Left cardiac atrium (tissue), 4 donors: ENCODE measurements at regions not wholly inside any gene's neighbourhood (a gene's known extent, or its start where the extent isn't known, plus 50 kb on each side); places are given as distances from the start of the nearest gene placed in this dataset.

Experiments
- ATAC-seq, 2 donors: fragments of 200-7000 bp; cut with Tn5 transposase; one replicate each; pipeline ENCODE4 v1.9.1; 2020; ENCODE audit warnings: mild to moderate bottlenecking in 2 of 2, moderate library complexity in 2 of 2
- DNase-seq: peaks from one replicate; pipeline ENCODE4 v3.0.0-alpha.2; 2020
- intact Hi-C, 2 donors: fragments of 100-400 bp; cut with DNase I; formaldehyde crosslinking; loops; one replicate each; pipeline versions ENCODE4 v1.14.1 to v1.15.1; 2022 to 2023
- donor health status: DM: no; HTN: yes; CAD: no.
- donor health status: DM: no; HTN: yes; CAD: no; lungs with severe emphysema.
- donor health status: DM: yes; HTN: yes; CAD: no.
- donor health status: Dilated cardiomyopathy.

DNA sequence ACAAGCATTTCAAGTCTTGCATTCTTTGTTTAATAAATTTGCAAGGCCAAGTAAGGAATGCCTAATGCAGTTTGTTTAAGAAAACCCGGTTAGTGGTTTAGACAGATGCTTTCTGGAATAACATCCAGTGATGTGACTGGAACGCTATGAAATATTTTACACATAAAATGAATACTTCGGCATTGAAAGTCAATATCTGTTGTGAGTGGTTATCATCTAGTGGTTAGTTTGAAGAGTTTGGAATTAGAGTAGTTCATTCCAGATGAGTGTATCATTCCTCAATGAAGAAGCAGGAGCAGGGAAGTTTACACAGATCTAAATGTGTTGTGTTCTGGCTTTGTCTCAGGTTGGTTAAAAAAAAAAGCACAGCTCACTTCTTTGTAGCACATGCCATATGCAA is 608.0 kb upstream of the PIK3C3 start:
- intact Hi-C loops, result no loop called here
- ATAC-seq, result no peak
- DNase-seq, result no peak

DNA sequence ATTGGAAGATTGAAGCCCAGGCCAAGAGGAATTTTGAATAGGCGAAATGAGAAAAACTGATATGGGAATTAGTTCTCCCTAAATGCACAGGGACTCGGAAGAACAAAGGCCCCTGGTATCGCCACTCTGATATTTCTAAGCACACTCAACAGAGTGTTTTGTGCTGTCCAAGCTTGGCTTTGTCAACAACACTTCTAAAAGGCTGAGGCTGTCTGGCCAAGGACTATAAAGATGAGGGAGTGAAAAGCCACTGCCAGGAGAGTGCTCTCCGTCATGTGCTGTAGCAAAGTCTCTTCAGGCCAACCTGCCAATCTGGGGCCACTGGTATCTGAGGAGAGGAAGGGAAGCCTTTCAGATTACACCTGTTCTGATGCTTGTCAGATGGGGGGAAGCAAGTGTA is 611.2 kb upstream of the PIK3C3 start:
- ATAC-seq, result peak in 1 of 2 donors; percentile 39
- no peak for DNase-seq
- intact Hi-C loops, result no loop called here

DNA sequence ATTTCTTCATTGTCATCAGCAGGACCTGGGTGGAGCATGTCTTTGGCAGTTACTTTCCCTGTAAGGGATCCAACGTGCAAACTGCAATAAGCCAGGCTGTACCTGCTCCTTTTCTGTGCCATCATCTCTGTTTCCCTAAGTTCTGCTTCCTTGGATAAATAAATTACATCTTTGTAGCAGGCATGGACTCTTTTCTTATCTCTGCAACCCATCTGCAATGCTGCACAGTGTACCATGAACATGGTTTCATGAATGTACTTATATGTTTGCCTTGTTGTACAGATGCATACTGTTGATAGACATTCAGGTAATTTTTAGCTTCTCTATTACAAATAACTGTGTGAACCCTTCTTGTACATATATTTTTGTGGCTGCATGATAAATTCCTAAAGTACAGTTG is 616.7 kb upstream of the PIK3C3 start:
- ATAC-seq (no peak), DNase-seq (no peak)
- intact Hi-C loops, result no loop called here

DNA sequence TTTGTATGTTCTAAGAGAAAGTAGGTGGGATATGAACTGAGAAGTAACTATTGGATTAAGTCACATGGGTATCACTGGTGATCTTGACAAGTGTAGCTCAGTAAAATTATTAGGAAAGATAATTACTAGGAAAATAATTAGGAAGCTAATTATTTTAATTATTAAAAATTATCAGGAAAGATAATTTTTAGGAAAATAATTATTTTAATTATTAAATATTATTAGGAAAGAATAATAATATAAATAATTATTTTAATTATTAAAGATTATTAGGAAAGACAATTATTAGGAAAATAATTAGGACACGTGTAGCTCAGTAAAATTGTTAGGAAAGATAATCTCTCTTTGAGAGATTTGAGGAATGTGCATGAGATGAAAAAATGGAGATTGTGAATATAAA is 623.4 kb upstream of the PIK3C3 start:
- DNase-seq (no peak), ATAC-seq (no peak)
- intact Hi-C loops, result no loop called here

DNA sequence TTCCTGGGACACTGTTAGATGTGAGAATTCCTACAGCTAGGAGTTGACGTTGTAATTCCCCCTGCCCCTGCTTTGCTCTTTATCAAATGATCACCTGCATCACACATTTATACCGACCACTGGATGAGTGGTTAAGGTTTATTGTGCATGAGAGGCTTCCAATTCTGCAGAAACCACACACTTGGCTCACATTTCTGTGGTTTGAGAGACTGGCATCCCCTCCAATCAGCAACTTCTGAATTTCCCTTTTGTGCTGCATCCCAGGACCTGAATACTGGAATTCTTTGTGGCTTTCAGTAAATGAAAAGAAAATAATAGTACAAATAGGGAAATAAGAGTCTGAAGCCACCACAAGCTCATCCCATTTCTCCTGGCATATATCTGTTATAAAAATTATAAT is 628.7 kb upstream of the PIK3C3 start:
- ATAC-seq (no peak), DNase-seq (no peak)
- intact Hi-C loops, result no loop called here

DNA sequence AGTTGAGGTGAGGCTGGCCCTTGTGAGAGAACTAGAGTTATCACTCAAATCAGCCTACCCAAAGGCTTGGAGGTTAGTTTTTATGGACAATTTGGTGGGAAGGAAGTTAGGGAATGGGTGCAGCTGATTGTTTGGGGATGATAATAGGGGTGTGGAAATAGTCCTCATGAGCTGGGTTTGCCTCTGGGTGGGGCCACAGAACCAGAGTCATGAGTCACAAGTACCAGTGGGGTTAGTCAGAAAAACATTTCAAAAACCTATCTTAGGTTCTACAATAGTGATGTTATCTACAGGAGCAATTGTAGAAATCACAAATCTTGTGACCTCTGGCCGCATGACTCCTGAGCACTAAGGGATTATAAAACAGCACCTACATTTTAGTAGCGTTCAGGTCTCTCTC is 630.1 kb upstream of the PIK3C3 start:
- DNase-seq (no peak), ATAC-seq (no peak)
- intact Hi-C loops, result no loop called here

DNA sequence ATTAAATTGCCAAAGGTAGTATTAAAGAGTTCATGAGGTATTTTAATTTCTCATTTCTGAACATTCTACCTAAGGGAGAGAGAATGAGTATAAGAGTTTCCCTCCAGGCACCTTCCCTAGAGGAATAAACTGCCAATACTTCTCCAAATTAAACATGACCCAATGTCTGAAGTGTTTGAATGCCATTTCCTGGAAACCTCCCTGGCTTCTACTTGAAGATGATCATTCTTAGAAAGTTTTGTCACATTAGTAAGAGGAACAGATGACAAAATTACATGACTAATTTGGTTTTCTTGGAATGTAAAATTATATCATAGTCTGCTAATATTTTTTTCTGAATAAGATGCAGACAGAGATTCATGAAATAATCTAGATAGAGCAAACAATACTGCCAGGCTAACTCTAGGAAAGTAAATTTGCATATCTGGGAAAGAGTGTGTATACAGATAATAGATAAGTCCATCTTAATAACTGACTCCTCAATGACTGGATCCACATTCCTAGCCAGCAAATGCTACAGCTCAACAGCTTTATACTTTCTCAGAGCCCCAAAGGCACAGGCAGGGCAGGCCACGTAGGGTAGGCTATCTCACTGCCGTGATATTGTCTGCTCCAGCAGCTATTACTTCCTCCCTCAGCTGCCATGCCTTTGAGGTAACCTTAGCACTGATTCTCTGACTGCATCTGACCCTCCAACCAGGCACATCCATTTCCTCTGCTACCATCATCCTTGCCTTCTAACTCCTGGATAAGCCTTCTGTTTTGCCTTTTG is 630.8 kb upstream of the PIK3C3 start:
- intact Hi-C loops, result no loop called here
- no peak for ATAC-seq
- DNase-seq, result no peak

DNA sequence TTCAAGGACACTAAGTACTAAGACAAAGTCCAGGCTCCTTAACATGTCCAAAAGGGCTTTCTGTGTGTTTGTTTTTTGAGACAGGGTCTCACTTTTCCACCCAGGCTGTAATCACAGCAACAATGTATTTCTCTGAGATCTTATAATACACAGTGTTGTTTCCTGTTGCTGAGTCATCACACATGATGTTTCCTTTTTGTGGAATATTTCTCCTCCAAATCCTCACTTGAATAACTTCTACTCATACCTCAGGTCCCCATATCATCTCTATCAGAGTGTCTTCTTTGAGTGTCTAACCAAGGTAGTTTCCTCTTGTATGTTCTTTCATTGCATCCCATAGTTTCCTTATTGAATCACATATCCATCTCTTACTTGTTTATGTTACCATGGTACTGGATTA is 632.0 kb upstream of the PIK3C3 start:
- ATAC-seq, result no peak

DNA sequence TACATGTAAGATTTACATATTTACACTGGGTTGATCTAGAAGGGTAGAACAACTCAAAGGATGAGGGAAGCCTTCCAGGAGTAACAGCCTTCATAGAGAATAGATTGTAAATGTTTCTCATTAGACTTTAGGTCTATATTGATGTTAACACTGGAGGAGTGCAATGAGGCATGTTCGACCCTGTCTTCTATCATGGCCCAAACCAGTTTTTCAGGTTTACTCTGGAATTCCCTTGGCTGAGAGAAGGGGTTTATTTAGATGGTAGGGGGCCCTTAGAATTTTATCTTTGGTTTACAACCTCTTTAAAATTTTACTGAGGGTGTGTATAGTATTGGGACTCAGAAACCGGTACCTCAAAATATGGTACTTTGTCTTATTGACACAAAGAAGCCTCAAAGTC is 634.9 kb upstream of the PIK3C3 start:
- DNase-seq, result no peak
- intact Hi-C loops, result no loop called here
- no peak for ATAC-seq

More for the DNA sequence above, 632.0 kb upstream of the PIK3C3 start:
- intact Hi-C loops, result no loop called here
- no peak for DNase-seq

DNA sequence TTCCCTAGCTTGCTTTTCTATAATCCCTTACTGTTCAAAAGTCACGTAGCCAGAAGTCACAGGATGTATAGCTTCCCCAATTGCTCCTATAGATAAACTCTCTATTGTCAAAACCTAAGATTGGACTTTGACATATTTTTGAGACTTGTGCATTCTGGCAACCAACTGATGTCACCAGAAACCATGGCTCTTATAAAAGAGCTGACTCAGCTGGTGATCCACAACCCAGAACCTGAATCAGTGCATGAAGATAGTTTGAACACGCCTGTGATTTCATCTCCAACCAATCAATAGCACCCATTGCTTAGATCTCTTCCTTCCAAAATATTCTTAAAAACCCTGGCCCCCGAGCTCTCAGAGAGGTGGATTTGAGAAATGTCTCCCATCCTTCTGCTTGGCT is 639.9 kb upstream of the PIK3C3 start:
- intact Hi-C loops, result no loop called here
- no peak for ATAC-seq
- DNase-seq, result no peak

DNA sequence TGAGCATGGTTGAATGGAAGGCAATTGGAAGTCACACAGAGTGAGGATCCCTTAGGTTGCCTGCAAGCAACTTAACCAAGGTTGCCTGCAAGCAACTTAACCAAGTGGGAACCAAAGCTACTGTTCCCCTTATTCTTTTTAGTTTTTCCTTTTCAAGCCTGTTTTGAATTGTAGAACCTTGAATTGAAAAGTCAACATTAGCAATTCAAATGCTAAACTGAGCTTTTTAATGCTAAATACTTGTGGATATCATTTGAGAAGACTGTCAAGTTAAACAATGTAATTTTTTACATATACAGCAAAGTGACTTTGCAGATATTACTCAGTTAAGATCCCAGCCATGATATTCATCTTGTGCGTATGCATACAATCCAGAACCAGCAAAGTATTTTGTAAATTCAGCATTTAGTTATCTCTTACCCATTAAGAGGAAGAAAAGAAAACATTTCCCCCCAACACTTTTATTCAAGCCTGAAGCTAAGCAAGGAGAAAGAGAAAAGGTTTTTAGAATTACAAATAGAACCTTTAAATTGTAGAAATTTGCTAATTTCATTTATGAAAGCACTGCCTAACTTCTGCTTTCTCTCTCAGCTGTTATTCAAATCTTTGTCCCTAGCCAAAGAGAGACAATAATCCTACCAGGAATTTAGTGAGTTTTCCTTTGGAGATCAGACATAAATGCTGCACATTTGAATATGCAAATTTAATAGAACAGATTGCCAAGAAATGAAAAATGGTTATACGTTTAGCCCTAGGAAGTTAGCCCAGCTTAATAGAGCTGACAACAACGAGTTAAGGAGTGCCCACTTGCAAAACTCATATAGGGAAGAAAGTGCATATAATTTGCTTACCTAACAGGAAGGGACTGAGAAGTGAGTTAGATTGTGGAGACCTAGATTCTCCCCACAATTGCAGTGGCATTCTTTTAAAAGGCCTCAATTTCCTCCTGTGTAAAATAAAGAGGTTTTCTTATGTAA is 643.2 kb upstream of the PIK3C3 start:
- no peak for DNase-seq
- no peak for ATAC-seq
- intact Hi-C loops, result no loop called here

DNA sequence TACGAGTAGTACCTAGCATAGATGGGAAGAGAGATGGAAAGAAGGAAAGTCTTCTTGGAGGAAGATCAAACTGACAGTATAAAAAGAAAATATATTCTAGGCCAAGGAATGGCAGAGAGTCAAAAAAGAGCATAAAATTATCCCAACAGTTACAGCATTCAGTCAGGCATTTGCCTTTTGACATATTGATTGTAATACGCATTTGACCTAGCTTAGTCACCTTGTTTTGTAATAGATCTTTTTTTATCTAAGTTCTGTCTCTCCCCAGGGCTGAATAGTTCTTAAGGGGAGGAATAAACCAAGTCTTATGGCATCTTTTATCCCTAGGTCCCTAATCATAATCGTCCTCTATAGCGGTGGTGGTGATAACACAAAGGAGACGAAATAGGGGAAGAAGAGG is 657.3 kb upstream of the PIK3C3 start:
- intact Hi-C loops, result no loop called here
- DNase-seq, result no peak
- ATAC-seq, result no peak

DNA sequence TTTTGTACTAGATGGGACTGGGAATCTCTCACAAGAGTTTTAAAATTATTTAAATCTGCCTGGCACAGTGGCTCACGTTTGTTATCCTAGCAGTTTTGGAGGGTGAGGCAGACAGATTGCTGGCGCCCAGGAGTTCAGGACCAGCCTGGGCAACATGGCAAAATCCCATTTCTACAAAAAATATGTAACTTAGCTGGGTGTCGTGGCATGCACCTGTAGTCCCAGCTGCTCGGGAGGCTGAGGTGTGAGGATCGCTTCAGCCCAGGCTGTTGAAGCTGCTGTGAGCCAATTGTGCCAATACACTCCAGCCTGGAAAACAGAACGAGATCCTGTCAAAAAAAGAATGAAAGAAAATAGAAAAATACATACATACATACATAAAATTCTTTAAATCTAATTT is 685.7 kb upstream of the PIK3C3 start:
- no peak for ATAC-seq
- intact Hi-C loops, result no loop called here
- DNase-seq, result no peak

DNA sequence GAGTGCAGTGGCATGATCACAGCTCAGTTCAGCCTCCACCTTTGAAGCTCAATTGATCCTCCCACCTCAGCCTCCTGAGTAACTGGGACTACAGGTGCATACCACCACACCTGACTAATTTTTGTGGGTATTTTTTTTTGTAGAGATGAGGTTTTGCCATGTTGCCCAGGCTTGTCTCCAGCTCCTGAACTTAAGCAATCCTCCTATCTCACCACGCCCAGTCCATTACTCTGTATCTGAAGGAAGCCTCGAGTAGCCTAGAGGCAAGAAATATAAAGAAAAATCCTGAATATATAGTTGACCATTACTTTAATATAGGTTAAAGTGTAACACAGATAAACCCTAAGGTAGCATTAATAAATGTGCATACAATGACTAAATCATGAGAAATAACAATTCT is 686.8 kb upstream of the PIK3C3 start:
- ATAC-seq (no peak), DNase-seq (no peak)
- intact Hi-C loops, result no loop called here

DNA sequence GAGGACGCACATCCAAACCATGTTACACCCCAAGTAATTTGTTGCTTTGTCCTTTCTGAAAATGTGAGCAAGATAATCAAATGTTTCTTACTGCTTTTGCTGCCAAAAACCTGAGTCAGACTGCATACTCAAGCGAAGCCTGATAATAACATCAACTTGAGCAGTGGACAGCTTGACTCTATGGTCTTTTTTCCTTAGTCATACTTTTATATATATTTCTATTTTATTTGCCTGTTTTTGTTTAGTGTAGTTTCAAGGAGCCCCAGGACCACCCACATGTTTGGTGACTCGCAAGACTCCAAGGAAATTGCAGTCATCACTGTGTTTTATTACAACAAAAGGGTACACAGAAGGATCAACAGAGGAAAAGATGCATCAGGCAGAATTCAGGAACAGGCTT is 688.4 kb upstream of the PIK3C3 start:
- intact Hi-C loops, result no loop called here
- ATAC-seq (peak in 1 of 2 donors; percentile 87), DNase-seq (no peak)

DNA sequence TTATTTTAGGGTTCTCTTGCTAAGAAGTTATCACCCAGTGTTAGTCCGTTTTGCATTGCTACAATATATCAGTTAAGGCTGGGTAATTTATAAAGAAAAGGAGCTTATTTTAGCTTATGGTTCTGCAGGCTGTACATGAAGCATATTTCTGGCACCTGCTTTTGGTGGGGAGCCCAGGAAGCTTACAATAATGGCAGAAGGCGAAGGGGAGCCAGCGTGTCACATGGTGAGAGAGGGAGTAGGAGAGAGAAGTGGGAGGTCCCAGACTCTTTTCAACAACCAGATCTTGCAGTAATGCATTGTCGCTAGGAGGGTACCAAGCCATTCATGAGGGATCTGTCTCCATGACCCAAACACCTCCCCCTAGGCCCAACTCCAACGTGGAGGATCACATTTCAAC is 688.8 kb upstream of the PIK3C3 start:
- DNase-seq (no peak), ATAC-seq (no peak)
- intact Hi-C loops, result no loop called here

DNA sequence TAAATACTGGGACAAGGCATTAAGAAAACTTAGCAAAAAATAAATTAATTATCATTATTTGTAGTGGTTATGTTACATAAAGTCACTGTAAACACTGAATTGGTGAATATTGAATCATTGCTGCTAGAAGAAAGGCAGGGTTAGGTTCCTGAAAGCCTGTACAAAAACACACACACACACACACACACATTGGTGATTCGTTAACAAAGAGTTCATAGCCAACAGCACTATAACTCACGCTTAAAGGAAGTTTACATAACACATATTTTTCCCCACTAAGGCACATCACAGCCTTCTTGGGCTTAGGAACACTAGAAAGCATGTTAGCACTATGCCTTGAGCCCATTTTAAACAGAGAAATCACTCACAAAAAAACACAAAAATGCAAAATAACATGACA is 690.0 kb upstream of the PIK3C3 start:
- ATAC-seq (no peak), DNase-seq (no peak)
- intact Hi-C loops, result no loop called here

DNA sequence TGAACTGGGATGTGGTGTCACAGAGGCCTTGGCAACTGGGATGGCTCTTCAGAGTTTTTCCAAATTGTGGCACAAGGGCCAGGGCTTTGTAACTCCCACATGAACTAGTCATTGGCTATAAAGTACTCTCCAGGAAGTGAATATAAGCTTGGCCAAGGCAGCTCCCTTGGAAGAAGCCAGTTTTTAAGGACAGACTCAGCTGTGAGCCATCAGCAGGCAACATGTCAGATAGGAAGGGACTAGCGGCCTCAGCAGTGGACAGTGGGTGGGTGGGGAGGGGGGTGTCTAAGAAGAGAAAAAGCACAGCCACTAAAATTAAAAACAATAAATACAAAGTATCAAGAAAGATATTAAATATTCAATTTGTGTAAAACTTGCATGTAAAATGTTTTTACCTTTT is 691.1 kb upstream of the PIK3C3 start:
- intact Hi-C loops, result no loop called here
- ATAC-seq, result no peak
- DNase-seq, result no peak

DNA sequence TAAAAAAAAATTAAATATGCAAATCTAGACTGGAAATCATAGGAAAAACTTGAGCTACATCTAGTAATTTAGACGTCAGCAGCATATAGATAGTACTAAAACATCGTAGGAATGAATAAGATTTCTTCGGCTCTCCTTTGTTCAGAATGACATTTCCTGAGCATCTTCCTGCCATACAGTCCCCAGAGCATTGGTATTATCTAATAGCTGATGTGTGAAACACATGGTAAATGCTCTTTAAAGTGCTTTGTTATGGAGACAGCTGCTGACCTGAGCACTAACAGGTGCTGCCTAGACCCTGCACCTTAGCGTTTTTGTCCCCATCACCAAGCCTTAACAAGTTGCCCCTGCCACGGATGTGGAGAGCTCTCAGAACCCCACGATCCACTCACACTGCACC is 692.3 kb upstream of the PIK3C3 start:
- intact Hi-C loops, result no loop called here
- no peak for DNase-seq
- no peak for ATAC-seq

DNA sequence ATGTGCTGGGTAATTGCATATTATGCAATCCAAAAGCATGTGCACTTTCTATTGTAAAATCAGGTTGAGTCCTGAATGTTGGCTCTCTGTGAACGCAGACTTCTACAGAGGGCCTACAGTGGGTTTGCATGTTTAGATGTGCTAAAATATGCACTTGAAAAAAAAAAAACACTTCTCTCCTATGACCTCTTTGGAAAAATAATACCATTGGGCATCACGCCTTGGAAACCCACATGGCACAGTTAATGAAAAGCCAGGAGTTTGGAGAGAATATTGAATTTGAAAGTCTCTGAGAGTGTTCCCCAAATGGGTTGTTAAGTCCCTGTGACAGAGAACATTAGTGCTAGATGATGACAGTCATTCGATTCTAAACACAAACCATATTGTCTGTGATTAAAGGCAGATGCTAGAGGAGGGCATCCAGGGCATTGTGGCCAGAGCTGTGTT is 710.4 kb upstream of the PIK3C3 start:
- intact Hi-C loops, result no loop called here
- ATAC-seq, result no peak
- DNase-seq, result no peak

DNA sequence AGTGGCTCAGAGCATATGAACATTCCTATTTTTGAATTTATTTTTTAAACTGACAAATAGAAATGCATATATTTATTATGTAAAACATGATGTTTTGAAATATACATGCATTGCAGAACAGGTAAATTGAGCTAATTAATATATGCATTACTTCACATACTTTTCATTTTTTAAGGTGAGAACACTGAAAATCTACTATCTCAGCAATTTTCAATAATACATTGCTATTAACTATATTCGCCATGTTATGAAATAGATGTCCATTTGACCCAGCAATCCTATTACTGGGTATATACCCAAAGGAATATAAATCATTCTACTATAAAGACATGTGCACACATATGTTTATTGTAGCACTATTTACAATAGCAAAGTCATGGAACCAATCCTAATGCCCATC is 717.7 kb upstream of the PIK3C3 start:
- intact Hi-C loops, result no loop called here
- ATAC-seq (no peak), DNase-seq (no peak)
